T-helper 1 cell treated with Interleukin-12 subunit alpha and Interleukin-12 subunit beta and Interleukin-4 antibody, amounts not matched to agents 30 ng/mL and 1 ng/mL, for 36 hours (primary cell): ENCODE measurements at regions not wholly inside any gene's neighbourhood (a gene's known extent, or its start where the extent isn't known, plus 50 kb on each side); places are given as distances from the start of the nearest gene placed in this dataset.
"Not testable (repeated sequence)": the region's sequence is repeated elsewhere in the genome, so short reads cannot be mapped to it uniquely, and the experiment has no call there.

ENCODE experiments used
- intact Hi-C: fragments of 100-400 bp; cut with micrococcal nuclease; formaldehyde crosslinking; loops from one replicate; pipeline ENCODE4 v1.15.1; 2024

DNA sequence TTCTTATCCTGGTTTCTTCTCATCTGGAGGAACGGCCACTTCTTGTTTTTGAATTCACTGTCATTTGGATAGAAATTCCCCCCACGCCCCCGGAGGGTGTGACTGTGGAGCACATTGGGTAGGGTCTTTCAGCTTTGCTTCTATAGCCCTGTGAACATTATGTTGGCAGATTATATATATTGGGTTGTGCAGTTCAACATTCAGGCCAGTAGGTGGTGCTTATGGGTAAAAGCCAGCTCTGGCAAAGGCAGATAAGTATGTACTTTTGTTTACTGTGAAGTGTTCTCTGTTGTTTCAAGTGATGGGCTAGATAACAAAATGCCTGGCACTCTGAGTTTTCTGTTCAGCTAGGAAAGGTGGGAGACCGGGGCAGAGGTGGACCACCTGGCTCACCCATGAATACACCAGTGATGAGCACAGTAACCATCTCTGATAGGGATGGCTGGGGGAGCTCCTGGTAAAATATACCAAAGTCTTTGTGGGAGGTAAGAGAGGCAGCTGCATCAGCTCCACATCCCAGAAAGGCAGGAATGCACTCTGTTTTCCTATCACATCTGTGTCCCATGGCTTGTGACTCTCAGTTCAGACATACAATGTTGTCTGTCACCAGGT, 1348.2 kb upstream of the RAG2 start:
- intact Hi-C loops: no loop called here

DNA sequence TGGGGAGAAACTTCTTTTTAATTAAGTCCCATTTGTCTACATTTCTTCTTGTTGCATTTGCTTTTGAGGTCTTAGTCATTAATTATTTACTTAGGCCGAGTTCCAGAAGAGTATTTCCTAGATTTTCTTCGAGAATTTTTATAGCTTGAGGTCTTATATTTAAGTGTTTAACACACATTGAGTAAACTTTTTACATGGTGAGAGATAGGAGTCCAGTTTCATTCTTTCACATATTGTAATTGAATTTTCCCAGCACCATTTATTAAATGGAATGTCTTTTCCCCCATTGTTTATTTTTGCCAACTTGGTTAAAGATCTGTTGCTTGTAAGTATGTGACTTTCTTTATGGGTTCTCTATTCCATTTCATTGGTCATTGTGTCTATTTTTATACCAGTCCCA, 1344.0 kb upstream of the RAG2 start:
- intact Hi-C loops: no loop called here

DNA sequence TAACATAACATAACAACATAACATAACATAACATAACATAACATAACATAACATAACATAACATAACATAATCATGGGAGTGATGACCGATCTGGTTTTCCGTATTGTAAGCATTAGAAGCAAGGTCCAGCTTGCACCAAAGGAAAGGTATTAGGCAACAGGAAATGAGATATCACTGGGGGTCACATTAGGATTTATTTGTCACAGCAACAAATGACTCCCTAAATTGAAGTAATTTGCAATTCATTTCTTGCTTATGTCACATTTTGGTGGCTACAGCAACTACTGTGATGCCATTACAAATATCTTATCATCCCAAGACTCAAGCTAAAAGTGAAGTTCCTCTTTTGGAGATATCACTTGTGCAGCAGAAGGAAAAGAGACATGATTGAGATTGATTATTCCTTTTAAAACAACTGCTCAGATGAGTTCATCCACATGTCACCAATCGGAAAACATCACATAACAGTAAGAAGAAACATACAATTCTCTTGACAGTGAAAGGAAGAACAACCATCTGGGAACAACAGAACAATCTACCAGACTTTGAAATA, 1331.1 kb upstream of the RAG2 start:
- intact Hi-C loops: no loop called here

DNA sequence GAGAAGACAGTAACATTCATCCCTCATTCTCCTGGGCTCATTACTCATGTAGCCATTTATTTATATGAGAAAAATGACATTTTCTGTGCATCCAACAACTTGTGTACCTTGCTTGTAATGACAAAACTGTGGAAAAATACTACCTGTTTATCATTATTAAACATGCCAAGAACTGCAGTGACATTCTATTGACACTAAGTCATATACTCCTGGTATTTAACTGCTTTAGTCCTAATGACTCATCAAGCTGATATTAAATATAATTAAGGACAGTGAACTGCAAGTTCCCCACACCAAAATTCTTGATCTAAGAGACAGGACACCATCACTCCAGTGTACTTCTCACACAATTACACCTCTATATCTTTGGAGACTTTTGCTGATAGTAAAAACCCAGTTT, 1328.7 kb upstream of the RAG2 start:
- intact Hi-C loops: no loop called here

DNA sequence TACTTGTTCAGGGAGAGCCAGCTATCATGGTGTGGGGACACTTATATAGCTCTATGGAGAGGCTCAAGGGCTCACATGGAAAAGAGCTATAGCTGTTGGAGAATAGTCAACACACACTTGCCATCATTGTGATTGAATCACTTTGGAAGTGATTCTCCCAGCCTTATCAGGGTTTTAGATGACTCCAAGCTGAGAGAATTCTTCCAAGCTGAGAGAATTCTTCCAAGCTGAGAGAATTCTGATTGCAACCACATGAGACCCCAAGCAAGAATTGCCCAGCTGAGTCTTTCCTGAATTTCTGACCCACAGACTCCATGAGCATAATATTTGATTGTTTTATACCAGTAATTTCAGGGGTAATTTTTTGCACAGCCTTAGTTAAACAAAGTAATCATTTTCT, 1318.3 kb upstream of the RAG2 start:
- intact Hi-C loops: no loop called here

DNA sequence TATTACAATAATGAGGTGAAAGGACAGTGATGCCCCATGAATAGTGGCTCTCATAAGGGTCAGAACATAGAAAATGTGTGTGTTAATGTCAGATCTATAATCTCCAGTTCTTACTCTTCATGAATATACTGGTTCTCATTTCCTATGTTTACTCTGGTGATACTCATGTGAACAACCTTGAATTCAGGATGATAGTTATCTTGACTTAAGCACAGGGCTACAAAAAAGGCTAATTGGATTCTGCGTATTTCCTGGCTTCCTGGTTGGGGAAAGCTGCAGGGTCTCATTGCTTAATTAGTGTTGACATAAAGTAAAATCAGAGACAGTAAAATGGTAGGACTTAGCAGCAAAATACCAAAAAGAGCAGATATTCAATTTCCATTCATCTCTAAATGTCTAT, 1316.8 kb upstream of the RAG2 start:
- intact Hi-C loops: no loop called here

DNA sequence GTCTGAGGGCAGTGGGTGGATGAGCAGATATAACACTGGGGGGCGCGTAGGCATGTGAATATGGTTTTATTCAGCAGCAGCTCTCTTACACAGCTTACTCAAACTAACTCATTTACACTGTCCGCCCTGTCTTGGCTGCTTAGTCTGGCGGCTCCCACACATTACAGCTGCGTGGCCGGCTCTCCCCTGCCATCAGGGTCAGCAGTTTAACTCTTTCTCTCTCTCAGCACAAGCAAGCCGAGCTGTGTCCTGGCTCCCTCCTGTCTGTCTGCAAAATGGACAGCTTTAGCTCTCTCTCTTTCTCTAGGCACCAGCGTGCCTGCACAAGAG, 1310.1 kb upstream of the RAG2 start:
- intact Hi-C loops: no loop called here

DNA sequence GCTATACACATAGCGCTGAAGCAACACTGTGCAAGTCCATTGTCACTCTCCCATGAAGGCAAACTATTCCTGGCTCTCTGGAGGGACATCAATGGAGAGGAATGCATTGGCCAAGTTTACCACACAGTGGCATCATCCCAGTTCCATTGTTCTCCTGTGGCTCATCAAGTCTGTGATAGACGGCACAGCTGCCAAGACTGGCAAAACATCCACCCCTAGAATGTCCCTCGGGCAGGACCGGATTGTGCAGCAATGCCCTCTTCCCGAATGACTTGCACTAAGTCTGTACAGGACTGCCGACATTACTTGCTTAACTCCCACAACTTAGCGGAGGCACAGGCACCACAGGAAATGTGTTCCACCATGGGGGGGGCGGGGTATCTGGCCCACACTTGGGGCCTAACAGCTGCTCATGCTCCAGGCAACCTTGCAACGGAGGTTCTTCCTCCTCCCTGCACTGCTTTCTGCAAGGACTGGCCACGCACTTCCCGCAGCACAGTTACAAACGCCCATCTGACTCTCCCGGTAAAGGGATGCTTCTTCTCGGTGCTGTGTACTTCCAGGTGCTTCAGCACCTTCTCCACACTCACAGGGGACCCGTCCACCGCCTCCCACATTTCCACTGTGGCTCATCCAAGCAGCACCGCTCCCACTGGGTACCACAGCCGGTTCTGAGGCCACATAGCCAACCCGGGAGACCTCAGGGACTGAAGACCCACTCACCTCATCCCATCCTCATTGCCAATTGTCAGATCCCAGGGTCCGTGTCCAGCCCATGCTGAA, 1309.6 kb upstream of the RAG2 start:
- intact Hi-C loops: no loop called here

DNA sequence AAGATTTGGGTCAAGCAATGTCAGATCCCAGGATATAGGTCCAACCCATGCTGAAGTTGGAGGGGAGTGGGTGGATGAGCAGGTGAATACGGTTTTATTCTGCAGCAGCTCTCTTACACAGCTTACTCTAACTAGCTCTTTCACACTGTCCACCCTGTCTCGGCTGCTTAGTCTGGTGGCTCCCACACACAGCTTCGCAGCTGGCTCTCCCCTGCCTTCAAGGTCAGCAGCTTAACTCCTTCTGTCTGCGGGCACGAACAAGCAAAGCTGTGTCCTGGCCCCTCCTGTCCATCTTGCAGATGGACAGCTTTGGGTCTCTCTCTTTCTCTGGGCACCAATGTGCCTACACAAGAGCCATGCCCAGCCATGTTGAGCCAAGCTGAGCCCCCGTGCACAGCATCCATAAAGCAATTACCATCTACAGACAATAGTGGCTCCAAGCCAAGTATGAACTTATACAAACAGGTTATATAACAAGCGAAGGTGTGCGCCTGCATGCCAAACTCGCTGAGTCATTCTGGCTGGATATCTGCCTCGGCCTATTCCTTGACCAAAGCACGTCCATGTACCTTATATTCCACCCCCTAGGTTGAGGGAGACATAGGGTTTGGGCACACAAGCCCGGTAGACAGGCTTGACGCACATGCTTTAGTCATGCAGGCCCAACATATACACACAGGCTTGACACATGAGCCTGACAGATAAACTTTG, 1307.8 kb upstream of the RAG2 start:
- intact Hi-C loops: no loop called here

DNA sequence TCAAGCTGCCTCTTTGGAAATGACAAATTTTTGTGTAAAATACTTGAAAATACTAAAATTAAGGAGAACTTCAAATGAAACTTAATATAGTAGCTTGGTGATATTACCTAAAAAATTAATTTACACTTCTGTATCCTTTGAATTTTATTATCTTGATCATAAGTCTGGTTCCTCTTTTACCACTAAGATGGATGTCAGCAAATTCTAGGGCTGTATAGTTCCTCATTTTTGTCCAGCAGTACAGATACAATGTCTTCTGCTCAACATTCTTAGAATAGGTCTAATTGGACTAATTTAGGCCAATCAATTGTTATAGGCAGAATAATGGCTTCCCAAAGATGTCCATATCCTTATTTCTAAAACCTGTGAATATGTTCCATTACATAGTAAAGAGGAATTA, 1298.0 kb upstream of the RAG2 start:
- intact Hi-C loops: no loop called here

DNA sequence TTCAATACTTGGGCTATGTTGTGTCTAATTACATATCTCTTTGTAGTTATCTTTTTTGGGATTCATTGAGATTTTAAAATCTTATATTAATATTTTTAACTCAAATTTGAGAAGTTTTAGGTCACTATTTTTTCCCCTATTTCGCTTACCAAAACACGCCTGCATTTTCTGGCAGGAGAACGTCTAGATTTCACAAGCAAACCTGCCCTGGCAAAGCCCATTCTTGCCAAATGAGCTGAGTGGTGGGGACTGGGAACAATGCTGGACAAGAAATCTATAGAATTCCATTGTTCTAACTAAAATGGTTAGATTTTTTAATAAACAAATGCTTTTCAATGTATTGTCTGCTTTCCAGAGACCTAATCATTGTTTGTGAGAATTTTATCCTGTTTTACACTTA, 1283.7 kb upstream of the RAG2 start:
- intact Hi-C loops: no loop called here

DNA sequence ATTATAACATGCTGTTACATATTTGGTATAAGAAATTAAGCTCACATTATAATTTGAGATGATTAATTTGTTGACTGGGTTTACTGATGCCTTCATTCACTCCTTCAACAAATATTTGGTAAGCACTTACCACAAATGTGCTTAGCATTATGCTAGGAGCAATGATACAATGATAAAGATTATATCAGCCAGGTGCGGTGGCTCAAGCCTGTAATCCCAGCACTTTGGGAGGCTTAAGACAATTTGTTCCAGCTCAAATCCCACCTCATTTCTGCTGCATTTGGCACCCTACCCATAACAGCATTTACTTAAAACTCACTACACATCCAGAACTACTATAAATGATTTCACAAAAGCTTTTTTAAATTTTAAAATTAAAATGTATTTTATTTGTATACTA, 1263.6 kb upstream of the RAG2 start:
- intact Hi-C loops: no loop called here

DNA sequence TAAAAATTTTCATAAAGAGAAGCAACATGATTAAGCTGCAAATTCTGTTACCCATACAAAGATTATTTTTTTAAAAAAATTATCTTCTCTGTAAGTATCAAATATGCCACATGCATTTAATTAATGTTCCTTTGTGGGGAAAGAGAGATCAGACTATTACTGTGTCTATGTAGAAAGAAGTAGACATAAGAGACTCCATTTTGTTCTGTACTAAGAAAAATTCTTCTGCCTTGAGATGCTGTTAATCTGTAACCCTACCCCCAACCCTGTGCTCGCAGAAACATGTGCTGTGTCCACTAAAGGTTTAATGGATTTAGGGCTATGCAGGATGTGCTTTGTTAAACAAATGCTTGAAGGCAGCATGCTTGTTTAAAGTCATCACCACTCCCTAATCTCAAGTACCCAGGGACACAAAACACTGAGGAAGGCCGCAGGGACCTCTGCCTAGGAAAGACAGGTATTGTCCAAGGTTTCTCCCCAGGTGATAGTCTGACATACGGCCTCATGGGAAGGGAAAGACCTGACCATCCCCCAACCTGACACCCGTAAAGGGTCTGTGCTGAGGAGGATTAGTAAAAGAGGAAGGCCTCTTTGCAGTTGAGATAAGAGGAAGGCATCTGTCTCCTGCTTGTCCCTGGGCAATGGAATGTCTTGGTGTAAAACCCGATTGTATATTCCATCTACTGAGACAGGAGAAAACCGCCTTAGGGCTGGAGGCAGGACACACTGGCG, 1260.9 kb upstream of the RAG2 start:
- intact Hi-C loops: not testable (repeated sequence)

DNA sequence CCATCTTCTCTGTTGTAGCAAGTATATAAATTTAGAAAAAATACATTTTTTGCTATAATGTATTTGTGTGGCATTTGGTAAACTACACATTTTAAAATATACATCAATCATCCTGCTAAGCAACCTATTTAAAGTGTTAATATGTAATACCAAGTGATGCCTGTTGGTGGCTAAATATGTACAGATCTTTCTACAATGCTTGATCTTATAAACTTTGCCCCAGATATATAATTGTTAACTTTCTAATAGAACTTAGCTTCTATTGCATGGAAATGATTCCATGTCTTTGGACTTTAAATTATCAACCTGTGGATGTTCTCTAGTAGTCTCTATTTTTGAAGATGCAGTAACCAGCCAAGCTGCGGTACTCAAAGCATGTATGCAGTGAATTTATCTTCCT, 1260.4 kb upstream of the RAG2 start:
- intact Hi-C loops: no loop called here

DNA sequence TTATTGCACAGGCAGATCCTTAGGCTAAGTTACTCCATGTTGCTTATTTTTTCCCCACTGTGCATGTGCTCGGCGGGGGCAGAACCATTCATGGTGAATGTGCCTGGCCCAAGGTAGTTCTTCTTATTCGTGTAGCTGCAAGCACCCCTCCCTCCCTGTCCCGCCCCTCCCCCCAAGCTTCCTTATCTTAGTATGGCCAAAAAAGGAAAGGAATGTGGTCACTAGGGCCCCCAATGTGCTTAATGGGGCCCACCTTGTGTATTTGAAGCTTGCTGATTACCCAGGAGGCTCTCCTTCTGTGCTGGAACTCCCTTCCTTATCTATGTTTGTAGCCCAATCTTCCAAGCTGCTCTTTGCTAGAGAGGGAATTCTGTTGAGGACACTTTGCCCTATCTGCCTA, 1259.7 kb upstream of the RAG2 start:
- intact Hi-C loops: no loop called here

DNA sequence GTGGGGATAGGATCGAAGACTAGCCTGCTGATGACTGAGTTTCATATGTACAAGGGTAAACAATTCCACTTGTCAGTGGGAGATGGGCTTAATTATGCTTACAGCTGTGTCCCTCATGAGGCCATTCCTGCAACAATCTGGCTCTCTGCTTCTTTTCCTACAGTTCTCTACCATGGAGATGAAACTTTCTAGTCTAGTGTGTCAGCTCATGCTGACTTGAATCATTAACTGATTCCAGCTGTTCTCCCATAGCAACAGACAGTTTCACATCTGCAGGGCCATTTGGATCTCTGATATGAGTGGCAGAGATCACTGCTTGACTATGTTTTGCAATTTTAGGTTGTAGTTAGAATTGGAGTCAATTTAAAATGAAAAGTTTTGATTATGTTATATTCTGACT, 1251.7 kb upstream of the RAG2 start:
- intact Hi-C loops: no loop called here

DNA sequence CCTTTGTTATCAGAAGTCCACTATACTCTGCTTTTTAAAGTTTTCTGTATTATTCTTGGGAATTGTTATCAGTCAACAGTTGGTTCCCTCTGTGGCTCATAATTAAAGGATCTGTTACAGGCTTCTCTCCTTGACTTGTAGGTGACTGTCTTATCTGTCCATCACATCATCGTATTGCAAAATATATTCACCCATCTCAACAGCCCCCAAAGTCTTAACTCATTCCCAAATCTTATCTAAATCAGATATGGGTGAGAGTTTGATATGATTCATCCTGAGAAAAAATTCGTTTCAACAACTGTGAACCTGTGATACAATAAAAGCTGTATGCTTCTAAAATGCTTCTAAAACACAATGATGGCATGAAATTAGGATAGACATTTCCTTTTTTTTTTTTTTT, 1245.6 kb upstream of the RAG2 start:
- intact Hi-C loops: no loop called here

DNA sequence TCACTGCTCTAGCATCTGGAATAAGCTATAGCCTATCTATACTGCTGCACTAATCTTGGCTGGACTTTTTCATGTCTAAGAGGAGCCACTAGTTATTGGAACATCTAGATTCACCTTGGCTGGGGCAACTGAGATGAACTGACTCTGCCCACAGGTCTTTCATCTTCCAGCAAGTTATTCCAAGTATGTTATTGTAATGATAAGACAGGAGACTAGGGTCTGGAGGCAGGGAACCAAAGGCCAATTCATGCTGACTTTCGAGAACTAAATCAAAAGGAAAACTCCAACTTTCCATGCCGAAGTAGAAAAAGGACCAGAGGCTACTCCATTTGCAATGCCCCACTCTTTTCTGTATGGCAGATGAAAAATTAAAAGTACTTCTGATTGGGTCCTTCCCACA, 1243.0 kb upstream of the RAG2 start:
- intact Hi-C loops: no loop called here

DNA sequence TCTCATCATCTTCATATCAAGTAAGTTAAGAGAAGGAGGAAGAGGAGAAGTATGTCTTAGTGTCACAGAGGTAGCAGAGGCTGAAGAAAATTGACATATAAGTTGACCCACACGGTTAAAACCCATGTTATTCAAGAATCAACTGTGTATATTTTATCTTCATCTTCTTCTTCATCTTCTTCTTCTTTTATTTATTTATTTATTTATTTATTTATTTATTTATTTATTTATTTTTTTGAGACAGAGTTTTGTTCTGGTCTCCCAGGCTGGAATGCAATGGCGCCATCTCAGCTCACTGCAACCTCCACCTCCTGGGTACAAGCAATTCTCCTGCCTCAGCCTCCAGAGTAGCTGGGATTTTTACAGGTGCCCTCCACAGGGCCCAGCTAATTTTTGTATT, 1242.3 kb upstream of the RAG2 start:
- intact Hi-C loops: not testable (repeated sequence)

DNA sequence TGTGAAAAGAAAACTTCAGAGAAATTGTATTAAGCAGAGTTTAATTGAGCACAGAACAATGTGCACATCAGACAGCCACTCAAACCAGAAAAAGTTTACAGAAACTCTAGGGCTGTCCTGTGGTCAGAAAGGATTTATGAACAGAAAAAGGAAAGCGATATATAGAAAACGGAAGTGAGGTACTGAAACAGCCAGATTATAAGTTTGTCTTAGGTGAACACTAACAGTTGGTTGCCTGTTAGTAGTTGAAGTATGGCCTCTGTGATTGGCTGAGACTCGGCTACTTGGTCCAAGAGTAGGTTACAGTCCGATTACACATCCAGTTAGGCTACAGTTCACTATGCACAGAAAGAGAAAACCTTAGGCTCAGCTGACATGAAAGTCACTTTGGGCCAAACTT, 1232.5 kb upstream of the RAG2 start:
- intact Hi-C loops: no loop called here

DNA sequence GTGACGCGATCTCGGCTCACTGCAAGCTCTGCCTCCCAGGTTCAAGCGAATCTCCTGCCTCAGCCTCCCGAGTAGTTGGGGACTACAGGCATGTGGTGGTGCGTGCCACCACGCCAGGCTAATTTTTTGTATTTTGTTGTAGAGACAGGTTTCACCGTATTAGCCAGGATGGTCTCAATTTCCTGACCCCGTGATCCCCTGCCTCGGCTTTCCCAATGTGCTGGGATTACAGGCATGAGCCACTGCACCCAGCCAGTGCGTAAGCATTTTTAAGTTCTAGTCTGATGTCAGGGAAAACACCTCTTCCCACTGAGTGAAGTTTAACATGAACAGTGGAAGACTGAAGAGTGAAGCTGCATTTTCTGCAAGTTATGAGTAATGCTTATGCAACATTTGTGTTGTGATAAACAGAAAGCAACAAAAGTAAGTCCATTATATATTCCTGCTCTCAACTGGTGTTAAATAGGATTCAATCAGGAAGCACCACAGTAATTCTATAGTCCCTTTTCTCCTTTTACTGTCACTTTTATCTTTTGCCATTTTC, 1219.8 kb upstream of the RAG2 start:
- intact Hi-C loops: no loop called here
